ENCODE measurements at regions not wholly inside any gene's neighbourhood (a gene's known extent, or its start where the extent isn't known, plus 50 kb on each side); places are given as distances from the start of the nearest gene placed in this dataset.

DNA sequence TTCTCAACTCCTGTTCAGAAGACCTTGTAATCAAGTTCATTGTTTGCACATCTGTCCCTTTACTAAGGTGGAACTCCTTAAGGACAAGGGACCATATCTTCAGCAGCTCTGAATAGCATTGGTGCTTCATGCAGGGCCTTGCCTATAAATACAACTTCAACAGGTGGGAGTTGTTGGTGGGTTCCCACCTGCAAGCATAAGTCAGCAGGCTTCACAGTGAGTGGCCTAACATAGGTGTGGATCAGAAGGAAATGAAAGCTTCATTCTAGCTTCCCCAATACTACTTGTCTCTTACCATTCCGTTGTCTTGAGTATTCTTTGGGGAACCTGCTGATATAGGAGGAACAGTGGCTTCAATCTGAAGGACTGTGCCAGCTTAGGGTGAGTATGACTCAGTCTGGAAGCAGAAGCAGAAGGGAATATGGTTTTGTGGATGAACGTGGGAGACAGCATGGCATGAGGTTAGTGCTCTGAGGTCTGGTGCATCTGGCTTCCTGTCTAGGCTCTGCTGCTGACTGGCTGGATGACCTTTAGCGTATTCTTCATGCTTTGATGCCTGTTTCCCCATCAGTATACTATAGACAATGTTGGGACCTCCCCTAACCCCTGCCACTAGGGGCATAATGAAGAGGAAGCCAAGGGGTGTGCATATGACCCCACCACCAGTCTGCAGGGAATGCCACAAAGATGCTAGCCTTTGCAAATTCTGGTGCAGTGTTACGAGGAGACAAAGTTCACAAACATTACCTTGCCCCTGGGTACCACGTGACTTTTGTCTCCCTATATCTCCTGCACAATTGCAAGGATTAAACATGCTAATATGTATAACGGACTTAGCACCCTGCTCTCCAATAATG is 192.3 kb downstream of the PALM2AKAP2 start:
- no peak for TF ChIP-seq POLR2AphosphoS5 (IDR thresholded peaks at IDR 0.05; ENCODE audit: borderline replicate concordance, low read depth, low read length)
- no peak for TF ChIP-seq EZH2 (IDR thresholded peaks at IDR 0.05)
